ENCODE measurements at regions not wholly inside any gene's neighbourhood (a gene's known extent, or its start where the extent isn't known, plus 50 kb on each side); places are given as distances from the start of the nearest gene placed in this dataset.
A peak's percentile ranks its signal among the peaks of the same experiment; 100 is the strongest.

GRCh38 chr10:110365356-110366143 lies 60.8 kb upstream of the SMNDC1 start:
- ATAC-seq = no peak

DNA sequence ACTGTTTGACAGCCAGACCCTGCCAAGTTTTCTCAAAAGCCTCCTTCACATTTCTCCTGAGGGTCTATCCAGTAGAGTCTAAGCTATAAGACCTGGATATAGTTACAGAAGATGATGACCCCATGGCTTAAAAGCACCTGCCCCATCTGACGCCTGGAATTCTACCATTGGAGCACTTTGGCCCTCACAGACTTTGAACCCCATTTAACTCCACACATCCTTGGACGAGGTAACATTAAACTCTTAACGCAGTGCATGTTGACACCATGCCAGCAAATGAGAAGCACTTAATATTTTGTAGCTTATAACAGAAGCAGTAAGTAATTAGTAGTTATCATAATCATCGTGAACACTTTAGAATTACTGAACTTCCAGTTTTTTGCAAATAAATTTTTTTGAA lies 61.9 kb upstream of the SMNDC1 start:
- H3K27ac ChIP-seq (ENCODE audit: control insufficient read depth, insufficient read depth) = no peak overlapping the region
- no peak for TF ChIP-seq EED (IDR thresholded peaks at IDR 0.05; ENCODE audit: low read depth)
- TF ChIP-seq ETV6 (conservative IDR thresholded peaks at IDR 0.05 in 1 of 2, IDR thresholded peaks at IDR 0.05 in 1 of 2; ENCODE audit: borderline replicate concordance in 1 of 2, low read depth in 1 of 2) = no peak
- no peak for TF ChIP-seq USF1 (IDR thresholded peaks at IDR 0.05; ENCODE audit: borderline replicate concordance, extremely low read length, insufficient read depth, low read depth, low read length)
- TF ChIP-seq, protein P1, sequence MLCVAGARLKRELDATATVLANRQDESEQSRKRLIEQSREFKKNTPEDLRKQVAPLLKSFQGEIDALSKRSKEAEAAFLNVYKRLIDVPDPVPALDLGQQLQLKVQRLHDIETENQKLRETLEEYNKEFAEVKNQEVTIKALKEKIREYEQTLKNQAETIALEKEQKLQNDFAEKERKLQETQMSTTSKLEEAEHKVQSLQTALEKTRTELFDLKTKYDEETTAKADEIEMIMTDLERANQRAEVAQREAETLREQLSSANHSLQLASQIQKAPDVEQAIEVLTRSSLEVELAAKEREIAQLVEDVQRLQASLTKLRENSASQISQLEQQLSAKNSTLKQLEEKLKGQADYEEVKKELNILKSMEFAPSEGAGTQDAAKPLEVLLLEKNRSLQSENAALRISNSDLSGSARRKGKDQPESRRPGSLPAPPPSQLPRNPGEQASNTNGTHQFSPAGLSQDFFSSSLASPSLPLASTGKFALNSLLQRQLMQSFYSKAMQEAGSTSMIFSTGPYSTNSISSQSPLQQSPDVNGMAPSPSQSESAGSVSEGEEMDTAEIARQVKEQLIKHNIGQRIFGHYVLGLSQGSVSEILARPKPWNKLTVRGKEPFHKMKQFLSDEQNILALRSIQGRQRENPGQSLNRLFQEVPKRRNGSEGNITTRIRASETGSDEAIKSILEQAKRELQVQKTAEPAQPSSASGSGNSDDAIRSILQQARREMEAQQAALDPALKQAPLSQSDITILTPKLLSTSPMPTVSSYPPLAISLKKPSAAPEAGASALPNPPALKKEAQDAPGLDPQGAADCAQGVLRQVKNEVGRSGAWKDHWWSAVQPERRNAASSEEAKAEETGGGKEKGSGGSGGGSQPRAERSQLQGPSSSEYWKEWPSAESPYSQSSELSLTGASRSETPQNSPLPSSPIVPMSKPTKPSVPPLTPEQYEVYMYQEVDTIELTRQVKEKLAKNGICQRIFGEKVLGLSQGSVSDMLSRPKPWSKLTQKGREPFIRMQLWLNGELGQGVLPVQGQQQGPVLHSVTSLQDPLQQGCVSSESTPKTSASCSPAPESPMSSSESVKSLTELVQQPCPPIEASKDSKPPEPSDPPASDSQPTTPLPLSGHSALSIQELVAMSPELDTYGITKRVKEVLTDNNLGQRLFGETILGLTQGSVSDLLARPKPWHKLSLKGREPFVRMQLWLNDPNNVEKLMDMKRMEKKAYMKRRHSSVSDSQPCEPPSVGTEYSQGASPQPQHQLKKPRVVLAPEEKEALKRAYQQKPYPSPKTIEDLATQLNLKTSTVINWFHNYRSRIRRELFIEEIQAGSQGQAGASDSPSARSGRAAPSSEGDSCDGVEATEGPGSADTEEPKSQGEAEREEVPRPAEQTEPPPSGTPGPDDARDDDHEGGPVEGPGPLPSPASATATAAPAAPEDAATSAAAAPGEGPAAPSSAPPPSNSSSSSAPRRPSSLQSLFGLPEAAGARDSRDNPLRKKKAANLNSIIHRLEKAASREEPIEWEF (IDR thresholded peaks at IDR 0.05; ENCODE audit: insufficient replicate concordance, low read depth, low read length) = no peak
- H3K27me3 ChIP-seq (replicated peaks in 1 of 2; ENCODE audit: control insufficient read depth in 2 of 2, insufficient read depth in 2 of 2, low read length in 1 of 2) = no peaks in the 10 kb centered on the region
- in situ Hi-C loops (cut with MboI) = no loop called here
- H3K36me3 ChIP-seq (ENCODE audit: control insufficient read depth in 2 of 2, insufficient read depth in 2 of 2, low read length in 1 of 2) = no peaks in the 10 kb centered on the region
- RAD21 ChIA-PET (ENCODE audit: unreplicated experiment) = interaction anchor here (0.7 to 4.6 kb wide), 14 partner anchors 8 to 180 kb away, joined by 3 to 51 read pairs (median 4); no protein-coding TSS in a partner anchor
- intact Hi-C loops (cut with micrococcal nuclease; ENCODE audit: unreplicated experiment) = no loop called here
- no peak overlapping the region for H2AFZ ChIP-seq (ENCODE audit: control insufficient read depth, low read depth, low read length)
- no peaks in the 10 kb centered on the region for H4K20me1 ChIP-seq (ENCODE audit: control insufficient read depth, insufficient read depth)
- FAIRE-seq = no peak
- 97% methylated on average over 4 of the region's 4 CpGs for WGBS (ENCODE audit: insufficient coverage, insufficient replicate concordance, low lambda C conversion rate, missing lambda C conversion rate)
- H3K4me3 ChIP-seq = no peak overlapping the region
- SMC1A ChIA-PET (ENCODE audit: uncharacterized antibody, unreplicated experiment) = interaction anchor here (0.9 to 4.3 kb wide), 18 partner anchors 10 to 180 kb away, joined by 3 to 64 read pairs (median 6); no protein-coding TSS in a partner anchor
- H3K9me3 ChIP-seq (replicated peaks; ENCODE audit: control insufficient read depth, insufficient read depth, low read length) = no peaks in the 10 kb centered on the region
- CTCF ChIA-PET = interaction anchor here (1.3 to 4.3 kb wide), 4 partner anchors 10 to 13 kb away, joined by 3 to 27 read pairs (median 8); no protein-coding TSS in a partner anchor
- no peak overlapping the region for H3K4me2 ChIP-seq (ENCODE audit: control insufficient read depth, insufficient read depth)
- no peak for DNase-seq (ENCODE audit: low read depth, low spot score)
- H3K4me1 ChIP-seq (ENCODE audit: control insufficient read depth, insufficient read depth, low read length) = peaks cover 33% of the 10 kb centered on the region
- POLR2A ChIA-PET = interaction anchor here (0.7 to 4.4 kb wide), 15 partner anchors 8 to 171 kb away, joined by 3 to 37 read pairs (median 5); no protein-coding TSS in a partner anchor
- no peak overlapping the region for H3K9ac ChIP-seq (ENCODE audit: control insufficient read depth, insufficient read depth, low read length)
- BruUV-seq (replicated peaks) = no TSS peak
- no peaks in the 10 kb centered on the region for H3K79me2 ChIP-seq (ENCODE audit: control insufficient read depth, insufficient read depth, low read length)
- ATAC-seq = no peak

More at GRCh38 chr10:110365356-110366143, 60.8 kb upstream of the SMNDC1 start:
- ChIA-PET SMC1A (ENCODE audit: uncharacterized antibody, unreplicated experiment) (interaction anchor here (0.8 to 4.3 kb wide), 14 partner anchors 9 to 78 kb away, joined by 3 to 64 read pairs (median 6); no protein-coding TSS in a partner anchor), POLR2A (interaction anchor here (0.8 to 4.4 kb wide), 11 partner anchors 9 to 138 kb away, joined by 3 to 37 read pairs (median 5); no protein-coding TSS in a partner anchor), CTCF (interaction anchor here (0.8 to 4.3 kb wide), 5 partner anchors 9 to 60 kb away, joined by 3 to 27 read pairs (median 5); partner anchors contain the start of gene SMNDC1), RAD21 (ENCODE audit: unreplicated experiment) (interaction anchor here (0.6 to 4.6 kb wide), 8 partner anchors 9 to 136 kb away, joined by 3 to 51 read pairs (median 4); no protein-coding TSS in a partner anchor)
- 80% methylated on average over 9 of the region's 9 CpGs for WGBS (ENCODE audit: insufficient coverage, insufficient replicate concordance, low lambda C conversion rate, missing lambda C conversion rate)
- H4K20me1 ChIP-seq (ENCODE audit: control insufficient read depth, insufficient read depth) = no peaks in the 10 kb centered on the region
- no peak overlapping the region for H3K9ac ChIP-seq (ENCODE audit: control insufficient read depth, insufficient read depth, low read length)
- DNase-seq (ENCODE audit: low read depth, low spot score) (no peak), FAIRE-seq (no peak)
- peaks cover 40% of the 10 kb centered on the region for H3K4me1 ChIP-seq (ENCODE audit: control insufficient read depth, insufficient read depth, low read length)
- no peak overlapping the region for H2AFZ ChIP-seq (ENCODE audit: control insufficient read depth, low read depth, low read length)
- no peak overlapping the region for H3K4me2 ChIP-seq (ENCODE audit: control insufficient read depth, insufficient read depth)
- no peak overlapping the region for H3K4me3 ChIP-seq
- H3K36me3 ChIP-seq (ENCODE audit: control insufficient read depth in 2 of 2, insufficient read depth in 2 of 2, low read length in 1 of 2) = no peaks in the 10 kb centered on the region
- in situ Hi-C loops (cut with MboI) = no loop called here
- TF ChIP-seq CREM (IDR thresholded peaks at IDR 0.05; ENCODE audit: low read depth) = peak; percentile 36; the same call in 1 of the 2 replicates
- TF ChIP-seq EED (IDR thresholded peaks at IDR 0.05; ENCODE audit: low read depth) = peak; percentile 71; the same call in 1 of the 2 replicates
- TF ChIP-seq JUNB (IDR thresholded peaks at IDR 0.05) = peak; percentile 77
- TF ChIP-seq IKZF2 (IDR thresholded peaks at IDR 0.05) = peak; percentile 12 to 34; a peak in 1 of 4 replicates
- no peak for TF ChIP-seq TCF12 (IDR thresholded peaks at IDR 0.05; ENCODE audit: low read depth, low read length)
- TF ChIP-seq RUNX3 (IDR thresholded peaks at IDR 0.05; ENCODE audit: low read length) = 0 out of 2 replicates have a peak, but pooled peaks have one; percentile 23
- no peak for TF ChIP-seq LARP7 (IDR thresholded peaks at IDR 0.05)
- H3K27me3 ChIP-seq (replicated peaks in 1 of 2; ENCODE audit: control insufficient read depth in 2 of 2, insufficient read depth in 2 of 2, low read length in 1 of 2) = no peaks in the 10 kb centered on the region
- BruUV-seq (replicated peaks) = no TSS peak
- no peaks in the 10 kb centered on the region; the same call in 2 of the 3 replicates for H3K9me3 ChIP-seq (replicated peaks; ENCODE audit: control insufficient read depth, insufficient read depth, low read length)
- intact Hi-C loops (cut with micrococcal nuclease; ENCODE audit: unreplicated experiment) = no loop called here
- no peak overlapping the region for H3K27ac ChIP-seq (ENCODE audit: control insufficient read depth, insufficient read depth)
- H3K79me2 ChIP-seq (ENCODE audit: control insufficient read depth, insufficient read depth, low read length) = no peaks in the 10 kb centered on the region
